HG02870 (cell line): ENCODE measurements at regions not wholly inside any gene's neighbourhood (a gene's known extent, or its start where the extent isn't known, plus 50 kb on each side); places are given as distances from the start of the nearest gene placed in this dataset.

Experiments
- ATAC-seq: cut with Tn5 transposase; IDR thresholded peaks from one replicate; pipeline ENCODE4 v1.9.1; 2021; ENCODE audit warnings: mild to moderate bottlenecking, moderate library complexity; ENCODE audit not compliant: unreplicated experiment

GRCh38 chr7:12120632-12121031 is 90.5 kb upstream of the TMEM106B start:
- no peak for ATAC-seq

GRCh38 chr7:12123172-12123571 is 87.9 kb upstream of the TMEM106B start:
- no peak for ATAC-seq

- no peak for ATAC-seq
These were observed 87.1 kb upstream of the TMEM106B start for GRCh38 chr7:12124028-12124427.

DNA sequence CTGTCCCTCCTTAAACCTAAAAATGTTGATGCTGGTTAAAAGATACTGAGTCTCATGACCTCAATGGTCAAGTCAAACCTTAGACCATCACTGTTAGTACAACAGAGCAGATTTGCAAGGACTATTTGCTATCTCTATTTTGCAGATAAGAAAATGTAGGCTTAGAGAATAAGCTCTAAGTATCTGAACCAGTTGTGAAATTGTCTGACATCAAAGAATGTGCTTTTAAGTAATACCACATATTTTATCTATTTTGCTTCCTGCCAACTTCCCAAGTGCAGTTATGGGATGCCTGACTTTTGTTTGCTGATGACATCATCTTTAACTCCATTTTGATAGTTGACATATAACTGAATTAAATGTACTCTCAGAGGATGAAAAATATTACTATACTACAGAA is 83.6 kb upstream of the TMEM106B start:
- ATAC-seq: no peak

GRCh38 chr7:12130609-12131008 is 80.5 kb upstream of the TMEM106B start:
- no peak for ATAC-seq

GRCh38 chr7:12131122-12131521 is 80.0 kb upstream of the TMEM106B start:
- no peak for ATAC-seq

DNA sequence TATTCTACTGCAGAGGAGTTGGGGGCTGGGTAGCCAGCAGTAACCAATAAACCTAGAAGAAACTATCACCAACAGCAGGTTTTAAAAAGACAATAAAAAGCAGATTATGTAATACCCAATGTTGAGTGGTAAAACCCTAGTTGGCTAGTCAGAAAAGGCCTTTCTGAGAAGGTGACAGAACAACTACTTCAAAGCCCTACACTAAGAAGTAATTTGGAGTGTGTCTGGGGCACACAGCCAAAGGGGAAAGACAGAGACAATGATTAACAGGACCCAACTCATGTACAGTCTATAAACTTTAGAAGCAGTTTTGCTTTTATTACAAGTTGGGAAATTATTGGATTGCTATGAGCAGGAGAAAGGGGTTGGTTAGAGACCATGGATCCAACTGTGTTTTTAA is 77.2 kb upstream of the TMEM106B start:
- ATAC-seq: no peak

GRCh38 chr7:12136523-12136922 is 74.6 kb upstream of the TMEM106B start:
- no peak for ATAC-seq

DNA sequence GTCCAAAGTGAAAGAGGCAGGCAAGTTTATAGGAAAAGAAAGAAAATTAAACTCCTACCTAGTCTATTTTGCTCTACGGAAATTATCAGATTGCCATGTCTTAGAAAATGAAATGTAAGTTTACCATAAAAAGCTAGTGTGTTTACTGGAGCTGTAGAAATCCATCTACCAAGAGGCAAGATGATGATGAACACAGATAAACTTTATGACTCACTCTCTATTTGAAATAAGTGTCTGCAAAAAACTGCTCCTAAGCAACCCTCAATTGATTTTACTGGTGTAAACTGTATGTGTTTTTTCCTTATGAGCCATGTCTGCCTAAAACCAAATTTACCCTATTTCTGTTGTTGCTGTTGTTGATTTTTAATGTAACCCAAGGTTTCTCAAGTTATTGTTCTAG is 73.8 kb upstream of the TMEM106B start:
- ATAC-seq: no peak

DNA sequence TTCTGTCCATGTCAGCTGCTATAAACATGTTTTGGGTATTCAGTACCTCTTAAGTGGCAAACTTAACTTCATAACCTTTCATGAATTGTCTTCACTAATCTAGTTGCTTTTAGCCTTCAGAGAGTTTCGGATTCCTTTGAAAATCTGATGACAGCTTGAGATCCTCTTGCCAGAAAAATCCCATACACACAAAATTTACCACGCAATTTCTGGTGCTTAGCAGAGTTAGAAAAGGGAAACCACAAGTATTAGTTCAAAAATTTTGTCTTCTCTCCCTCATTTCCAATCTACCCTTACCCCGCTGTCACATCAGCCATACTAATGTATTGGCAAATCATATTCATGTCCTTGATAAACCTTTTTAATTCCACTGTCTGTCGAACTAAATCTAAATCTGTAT is 72.7 kb upstream of the TMEM106B start:
- ATAC-seq: no peak

DNA sequence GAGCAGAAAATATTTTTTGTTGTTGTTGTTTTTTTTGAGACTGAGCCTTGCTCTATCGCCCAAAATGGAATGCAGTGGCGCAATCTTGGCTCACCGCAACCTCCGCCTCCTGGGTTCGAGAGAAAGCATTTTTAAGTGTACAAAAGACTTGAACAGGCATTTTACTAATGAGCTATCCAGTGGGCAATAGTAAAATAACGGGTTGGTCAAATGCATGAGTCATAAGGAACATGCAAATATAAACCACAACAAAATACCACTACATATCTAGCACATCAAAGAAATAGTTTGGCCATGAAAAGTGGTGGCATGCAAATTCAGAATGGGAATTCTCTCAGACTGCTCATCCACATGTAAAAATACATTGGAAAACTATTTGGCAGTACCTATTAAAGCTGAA is 71.7 kb upstream of the TMEM106B start:
- ATAC-seq: no peak

- no peak for ATAC-seq
These were observed 64.3 kb upstream of the TMEM106B start for GRCh38 chr7:12146813-12147212.

GRCh38 chr7:12152196-12152918 is 58.7 kb upstream of the TMEM106B start:
- no peak for ATAC-seq

- ATAC-seq: no peak
These were observed 57.0 kb upstream of the TMEM106B start for GRCh38 chr7:12154119-12154518.

DNA sequence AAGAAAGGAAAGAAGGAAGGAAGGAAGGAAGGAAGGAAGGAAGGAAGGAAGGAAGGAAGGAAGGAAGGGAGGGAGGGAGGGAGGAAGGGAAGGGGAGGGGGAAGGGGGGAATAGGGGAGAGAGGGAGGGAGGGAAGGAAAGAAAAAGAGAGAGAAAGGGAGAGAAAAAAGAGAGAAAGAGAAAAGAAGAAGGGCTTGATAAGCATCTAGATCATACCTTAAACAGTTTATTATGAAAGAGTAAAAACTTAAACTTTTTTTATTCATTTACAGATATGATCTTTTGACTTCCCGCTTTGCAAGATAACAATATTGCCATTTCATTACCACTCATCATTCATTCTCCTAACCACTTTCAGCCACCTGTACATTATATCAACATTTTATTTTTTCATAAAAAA is 53.6 kb upstream of the TMEM106B start:
- no peak for ATAC-seq

- no peak for ATAC-seq
These were observed 52.6 kb upstream of the TMEM106B start for GRCh38 chr7:12158334-12159060.

DNA sequence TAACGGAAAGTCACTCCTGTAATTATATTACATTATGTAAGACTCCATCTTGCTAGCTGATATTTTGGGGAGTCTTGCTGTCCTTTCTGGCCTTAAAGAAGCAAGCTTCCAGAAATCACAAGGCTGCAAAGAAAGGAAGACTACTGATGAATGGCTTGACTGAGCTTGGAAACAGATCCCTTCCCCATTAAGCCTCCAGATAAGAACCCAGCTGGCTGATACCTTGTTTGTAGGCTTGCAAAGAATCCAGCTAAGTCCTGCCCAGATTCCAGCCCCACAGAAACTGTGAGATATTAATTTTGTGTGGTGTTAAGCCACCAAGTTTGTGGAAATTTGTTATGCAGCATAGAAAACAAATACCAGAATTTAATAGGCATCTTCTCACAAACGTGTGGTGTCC is 49.9 kb upstream of the TMEM106B start:
- ATAC-seq: no peak
